ENCODE measurements at regions not wholly inside any gene's neighbourhood (a gene's known extent, or its start where the extent isn't known, plus 50 kb on each side); places are given as distances from the start of the nearest gene placed in this dataset.

DNA sequence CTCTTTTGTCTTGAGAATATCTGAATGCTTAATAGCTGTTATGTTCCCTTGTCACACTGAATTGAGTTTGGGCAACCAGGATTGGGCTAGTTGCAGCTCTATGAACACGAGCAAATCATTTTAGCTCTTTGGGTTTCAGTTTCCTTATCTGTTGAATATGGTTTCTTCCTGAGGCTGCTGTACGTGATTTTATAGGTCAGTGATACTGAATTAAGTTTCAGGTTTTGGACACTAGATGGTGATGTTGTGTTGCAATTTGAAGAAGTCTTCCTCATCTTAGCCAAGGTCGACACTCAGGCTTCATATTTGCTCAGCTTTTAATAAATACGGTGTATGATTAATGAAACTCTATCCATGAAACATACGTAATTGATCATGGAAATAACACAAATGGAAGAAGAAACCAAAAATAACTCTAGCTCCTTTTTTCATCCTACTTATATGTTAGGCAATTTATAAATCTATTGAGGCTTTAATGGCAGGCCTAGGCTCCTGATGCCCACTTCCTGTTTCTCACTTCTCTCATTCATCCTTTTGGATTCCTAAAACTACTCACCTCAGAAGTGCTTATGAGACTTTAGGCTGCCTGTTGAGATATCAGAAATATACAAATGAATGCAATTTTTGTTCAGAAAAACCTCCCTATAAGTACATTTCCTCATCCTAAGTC, 354.1 kb upstream of the MAP3K7 start:
- ATAC-seq (peak; percentile 97), DNase-seq (no peak)
- CTCF ChIA-PET, result interaction anchor here (0.7 to 1.8 kb wide), 8 partner anchors 11 to 141 kb away, joined by 3 to 9 read pairs (median 4); no protein-coding TSS in a partner anchor
- Mint-ChIP-seq H3K27me3 (no peaks in the 10 kb centered on the region), H3K4me1 (peaks cover 8% of the 10 kb centered on the region), H3K27ac (peak overlapping the region; percentile 8), H3K4me3 (no peak overlapping the region), H3K36me3 (no peaks in the 10 kb centered on the region), H3K9me3 (ENCODE audit: low read depth) (no peaks in the 10 kb centered on the region)

GRCh38 chr6:90939906-90940305, 353.0 kb upstream of the MAP3K7 start:
- H3K27ac Mint-ChIP-seq, result no peak overlapping the region
- H3K9me3 Mint-ChIP-seq (ENCODE audit: low read depth), result no peaks in the 10 kb centered on the region
- no peak overlapping the region for H3K4me3 Mint-ChIP-seq
- ATAC-seq, result no peak
- CTCF ChIA-PET, result interaction anchor here (1.4 to 1.8 kb wide), 2 partner anchors 10 to 36 kb away, joined by 4 read pairs; no protein-coding TSS in a partner anchor
- H3K4me1 Mint-ChIP-seq, result peaks cover 8% of the 10 kb centered on the region
- no peak for DNase-seq
- H3K27me3 Mint-ChIP-seq, result peaks cover 1% of the 10 kb centered on the region
- H3K36me3 Mint-ChIP-seq, result no peaks in the 10 kb centered on the region

DNA sequence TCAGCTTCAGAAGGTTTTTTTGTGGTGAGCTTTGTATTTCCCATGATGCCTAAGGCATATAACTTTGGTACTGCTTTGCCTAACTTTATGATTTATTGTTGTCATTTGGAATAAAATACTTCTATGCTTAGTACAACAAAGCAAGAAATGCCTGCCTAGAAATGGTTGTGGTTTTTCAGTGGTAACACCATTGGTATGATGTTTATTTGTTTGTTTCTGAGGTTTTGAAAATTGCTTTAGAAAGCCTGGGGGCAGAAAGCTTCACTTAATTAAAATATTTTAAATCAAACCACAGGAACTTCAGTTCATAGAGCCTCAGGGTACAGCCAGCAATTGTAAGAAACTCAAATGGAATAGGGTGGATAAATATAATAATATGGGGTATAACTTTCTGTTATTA, 351.2 kb upstream of the MAP3K7 start:
- peaks cover 10% of the 10 kb centered on the region for H3K27me3 Mint-ChIP-seq
- CTCF ChIA-PET, result no interaction called here
- no peak overlapping the region for H3K4me3 Mint-ChIP-seq
- peaks cover 8% of the 10 kb centered on the region for H3K4me1 Mint-ChIP-seq
- no peak for DNase-seq
- no peak overlapping the region for H3K27ac Mint-ChIP-seq
- no peak for ATAC-seq
- no peaks in the 10 kb centered on the region for H3K36me3 Mint-ChIP-seq
- H3K9me3 Mint-ChIP-seq (ENCODE audit: low read depth), result no peaks in the 10 kb centered on the region

GRCh38 chr6:90936286-90936685, 349.4 kb upstream of the MAP3K7 start:
- Mint-ChIP-seq H3K36me3 (no peaks in the 10 kb centered on the region), H3K4me1 (peaks cover 8% of the 10 kb centered on the region), H3K27ac (no peak overlapping the region), H3K4me3 (no peak overlapping the region), H3K9me3 (ENCODE audit: low read depth) (no peaks in the 10 kb centered on the region), H3K27me3 (peaks cover 19% of the 10 kb centered on the region)
- DNase-seq (no peak), ATAC-seq (no peak)
- CTCF ChIA-PET, result no interaction called here

- Mint-ChIP-seq H3K4me1 (no peaks in the 10 kb centered on the region), H3K4me3 (no peak overlapping the region), H3K9me3 (ENCODE audit: low read depth) (no peaks in the 10 kb centered on the region), H3K27me3 (peaks cover 28% of the 10 kb centered on the region), H3K36me3 (no peaks in the 10 kb centered on the region), H3K27ac (no peak overlapping the region)
- no peak for ATAC-seq
- no peak for DNase-seq
- CTCF ChIA-PET, result no interaction called here
These were observed 348.1 kb upstream of the MAP3K7 start for GRCh38 chr6:90934966-90935365.

DNA sequence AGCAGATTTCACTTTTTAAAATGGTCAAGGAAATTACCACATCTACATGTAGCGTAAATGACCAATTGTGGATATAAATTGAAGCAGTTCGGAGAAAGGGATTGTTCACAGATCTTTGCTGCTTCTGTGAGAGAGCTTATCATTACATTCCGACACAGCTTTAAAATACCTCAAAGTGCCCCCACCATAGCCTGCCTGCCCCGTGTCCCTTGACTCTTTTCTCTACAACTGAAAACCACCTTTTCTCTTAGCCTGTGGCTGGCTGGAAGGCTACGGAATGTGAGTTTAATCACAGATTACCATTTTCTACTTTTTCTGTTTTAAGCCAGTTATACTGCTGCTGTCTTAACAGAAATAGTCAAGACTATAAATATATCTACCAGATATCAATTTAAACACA, 347.2 kb upstream of the MAP3K7 start:
- H3K27me3 Mint-ChIP-seq, result peaks cover 35% of the 10 kb centered on the region
- no peak for DNase-seq
- ATAC-seq, result no peak
- H3K4me1 Mint-ChIP-seq, result no peaks in the 10 kb centered on the region
- CTCF ChIA-PET, result no interaction called here
- H3K4me3 Mint-ChIP-seq, result no peak overlapping the region
- H3K9me3 Mint-ChIP-seq (ENCODE audit: low read depth), result no peaks in the 10 kb centered on the region
- no peak overlapping the region for H3K27ac Mint-ChIP-seq
- H3K36me3 Mint-ChIP-seq, result no peaks in the 10 kb centered on the region

- Mint-ChIP-seq H3K36me3 (no peaks in the 10 kb centered on the region), H3K9me3 (ENCODE audit: low read depth) (no peaks in the 10 kb centered on the region), H3K27me3 (peaks cover 35% of the 10 kb centered on the region), H3K4me3 (no peak overlapping the region), H3K4me1 (no peaks in the 10 kb centered on the region), H3K27ac (no peak overlapping the region)
- no peak for DNase-seq
- ATAC-seq, result no peak
- CTCF ChIA-PET, result no interaction called here
These were observed 345.5 kb upstream of the MAP3K7 start for GRCh38 chr6:90932351-90932750.

- DNase-seq (no peak), ATAC-seq (no peak)
- Mint-ChIP-seq H3K4me1 (no peaks in the 10 kb centered on the region), H3K4me3 (no peak overlapping the region), H3K27me3 (peaks cover 27% of the 10 kb centered on the region), H3K36me3 (no peaks in the 10 kb centered on the region), H3K27ac (no peak overlapping the region), H3K9me3 (ENCODE audit: low read depth) (no peaks in the 10 kb centered on the region)
- CTCF ChIA-PET, result interaction anchor here (1.5 to 1.6 kb wide), 2 partner anchors 12 to 13 kb away, joined by 3 to 4 read pairs; no protein-coding TSS in a partner anchor
These were observed 341.2 kb upstream of the MAP3K7 start for GRCh38 chr6:90928051-90928450.

DNA sequence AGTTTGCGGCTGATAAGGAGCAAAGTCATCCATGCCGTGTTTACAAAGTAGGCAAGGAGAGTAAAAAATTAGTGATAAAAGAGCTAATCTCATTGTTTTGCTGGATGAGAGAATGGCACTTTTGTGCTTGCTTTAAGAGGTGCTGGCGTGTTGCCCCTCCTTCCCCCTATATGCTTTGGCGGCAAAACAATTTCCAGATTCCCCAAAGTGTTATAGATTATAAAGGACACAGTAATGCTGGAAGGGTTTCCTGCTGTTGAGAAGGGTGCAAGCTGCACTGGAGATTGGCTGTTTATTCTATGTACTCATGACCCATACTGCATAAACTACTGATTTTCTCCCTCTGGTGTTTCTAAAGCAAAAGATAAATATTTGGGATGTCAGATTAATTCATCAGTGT, 338.9 kb upstream of the MAP3K7 start:
- no peaks in the 10 kb centered on the region for H3K4me1 Mint-ChIP-seq

DNA sequence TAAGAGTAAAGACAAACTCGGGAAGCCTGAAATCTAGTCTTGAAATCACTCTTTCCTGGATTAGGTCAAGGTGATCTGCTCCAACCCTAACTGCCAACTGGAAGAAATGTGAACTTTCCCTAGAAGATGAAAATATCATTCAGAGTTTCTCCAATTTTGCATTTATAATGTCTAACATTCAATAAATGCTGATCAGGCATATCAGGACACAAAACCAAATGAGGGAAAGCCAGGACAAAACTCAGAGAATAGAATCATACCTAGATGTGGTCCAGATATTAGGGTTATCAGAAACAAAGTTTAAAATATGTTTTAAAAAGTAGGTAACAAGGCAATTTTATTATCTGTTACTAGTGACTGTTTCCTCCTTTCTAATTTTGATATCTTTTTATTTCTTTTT, 335.5 kb upstream of the MAP3K7 start:
- no peak overlapping the region for H3K4me3 Mint-ChIP-seq
- no peak for ATAC-seq
- no peak overlapping the region for H3K27ac Mint-ChIP-seq
- H3K27me3 Mint-ChIP-seq, result peaks cover 20% of the 10 kb centered on the region
- no peaks in the 10 kb centered on the region for H3K36me3 Mint-ChIP-seq
- H3K4me1 Mint-ChIP-seq, result no peaks in the 10 kb centered on the region
- no peak for DNase-seq
- H3K9me3 Mint-ChIP-seq (ENCODE audit: low read depth), result no peaks in the 10 kb centered on the region
- CTCF ChIA-PET, result interaction anchor here (1.4 kb wide), 1 partner anchor 19 kb away, joined by 4 read pairs; no protein-coding TSS in a partner anchor

More for the DNA sequence above, 338.9 kb upstream of the MAP3K7 start:
- Mint-ChIP-seq H3K27me3 (peaks cover 15% of the 10 kb centered on the region), H3K9me3 (ENCODE audit: low read depth) (no peaks in the 10 kb centered on the region), H3K36me3 (no peaks in the 10 kb centered on the region), H3K4me3 (no peak overlapping the region), H3K27ac (no peak overlapping the region)
- ATAC-seq, result no peak
- no peak for DNase-seq
- CTCF ChIA-PET, result interaction anchor here (1.7 kb wide), 1 partner anchor 15 kb away, joined by 9 read pairs; no protein-coding TSS in a partner anchor

GRCh38 chr6:90918361-90918760, 331.5 kb upstream of the MAP3K7 start:
- Mint-ChIP-seq H3K27me3 (peaks cover 21% of the 10 kb centered on the region), H3K4me1 (no peaks in the 10 kb centered on the region), H3K36me3 (no peaks in the 10 kb centered on the region), H3K9me3 (ENCODE audit: low read depth) (no peaks in the 10 kb centered on the region), H3K27ac (no peak overlapping the region), H3K4me3 (no peak overlapping the region)
- CTCF ChIA-PET, result no interaction called here
- DNase-seq, result no peak
- no peak for ATAC-seq

DNA sequence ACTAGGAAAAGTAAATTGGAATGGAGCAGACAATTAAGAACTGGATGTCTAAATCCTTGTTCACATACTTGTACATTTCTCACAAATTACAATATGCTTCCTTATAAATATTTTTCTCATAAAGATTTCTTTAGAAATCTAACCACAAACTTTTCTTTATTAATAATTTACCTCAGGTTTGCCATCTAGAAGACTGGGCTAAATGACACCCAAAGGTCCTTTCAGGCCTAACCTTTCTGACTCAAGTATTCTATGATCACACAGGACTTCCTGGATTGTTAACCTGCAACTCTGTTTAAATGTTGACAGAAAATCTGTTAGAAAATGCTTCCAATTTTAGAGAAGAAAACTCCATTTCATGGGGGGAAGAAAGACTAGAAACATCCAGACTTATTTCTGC, 330.5 kb upstream of the MAP3K7 start:
- H3K27me3 Mint-ChIP-seq, result peaks cover 21% of the 10 kb centered on the region
- no peaks in the 10 kb centered on the region for H3K36me3 Mint-ChIP-seq
- no peak for ATAC-seq

DNA sequence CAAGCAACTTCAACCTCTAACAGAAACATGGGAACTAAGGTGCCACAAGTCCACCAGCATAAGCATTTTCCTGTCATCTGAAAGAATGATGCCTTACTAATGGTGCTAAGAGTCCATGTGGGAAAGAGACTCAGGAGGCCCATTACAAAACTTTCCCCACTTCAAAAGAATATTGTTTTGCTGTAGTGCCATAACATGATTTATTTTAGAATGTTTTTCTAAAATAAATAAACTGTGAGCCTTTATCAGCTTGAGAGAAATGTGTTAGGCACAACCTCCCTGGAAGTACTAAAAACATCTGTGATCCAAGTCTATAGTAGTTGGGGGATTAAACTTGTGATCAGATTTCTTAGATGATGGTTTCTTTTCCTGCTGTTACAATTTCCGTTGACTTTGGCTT, 330.1 kb upstream of the MAP3K7 start:
- Mint-ChIP-seq H3K36me3 (no peaks in the 10 kb centered on the region), H3K27me3 (peaks cover 21% of the 10 kb centered on the region), H3K4me1 (no peaks in the 10 kb centered on the region), H3K9me3 (ENCODE audit: low read depth) (no peaks in the 10 kb centered on the region), H3K4me3 (no peak overlapping the region), H3K27ac (no peak overlapping the region)
- no peak for DNase-seq
- ATAC-seq, result no peak
- CTCF ChIA-PET, result no interaction called here

More for the DNA sequence above, 330.5 kb upstream of the MAP3K7 start:
- no peak overlapping the region for H3K27ac Mint-ChIP-seq
- no peak for DNase-seq
- no peaks in the 10 kb centered on the region for H3K9me3 Mint-ChIP-seq (ENCODE audit: low read depth)
- H3K4me1 Mint-ChIP-seq, result no peaks in the 10 kb centered on the region
- CTCF ChIA-PET, result no interaction called here
- no peak overlapping the region for H3K4me3 Mint-ChIP-seq

GRCh38 chr6:90915224-90915915, 328.5 kb upstream of the MAP3K7 start:
- Mint-ChIP-seq H3K4me3 (no peak overlapping the region), H3K9me3 (ENCODE audit: low read depth) (no peaks in the 10 kb centered on the region), H3K4me1 (no peaks in the 10 kb centered on the region), H3K27ac (no peak overlapping the region), H3K27me3 (peaks cover 18% of the 10 kb centered on the region), H3K36me3 (no peaks in the 10 kb centered on the region)
- DNase-seq (no peak), ATAC-seq (no peak)
- CTCF ChIA-PET, result no interaction called here
